HepG2 (cell line): ENCODE measurements at regions not wholly inside any gene's neighbourhood (a gene's known extent, or its start where the extent isn't known, plus 50 kb on each side); places are given as distances from the start of the nearest gene placed in this dataset.

ENCODE experiments used
- ATAC-seq: fragments of 200-7000 bp; cut with Tn5 transposase; 3 replicates; pipeline ENCODE4 v1.9.1; 2020; ENCODE audit warnings: mild to moderate bottlenecking, moderate library complexity
- BruUV-seq: library from RNA; stranded (reverse); fragments of 400-500 nt; replicated peaks from 2 replicates; lab custom pipeline; 2021; lab: Mats Ljungman, UMichigan
- CTCF ChIA-PET: fragments of 300-600 bp; formaldehyde crosslinking; extraction: SDS; loops from one replicate; lab custom pipeline; 2021; ENCODE audit warnings: low total read pairs, inconsistent platforms, low intra/inter-chr PET ratio; lab: Yijun Ruan, JAX
- POLR2A ChIA-PET: fragments of 350-600 bp; sonication (Branson Sonifier 250); formaldehyde crosslinking; loops from one replicate; lab custom pipeline; 2020; ENCODE audit warnings: antibody characterized with exemption, inconsistent platforms; lab: Yijun Ruan, JAX
- DNase-seq: peaks from one replicate; pipeline ENCODE4 v3.0.0-alpha.2; 2015; ENCODE audit warnings: low spot score
- FAIRE-seq: peaks from 3 replicates; lab custom pipeline; 2011; peaks lifted over from hg19 to GRCh38; lab: Jason Lieb, UNC
- H2AFZ ChIP-seq: one replicate; pipeline ENCODE4 v1.6.1; 2011; ENCODE audit warnings: low read length, inconsistent platforms
- H3K27ac ChIP-seq: fragments of 300-600 bp; 3 replicates; pipeline ENCODE4 v1.8.0; 2011; ENCODE audit warnings: mixed run types, mild to moderate bottlenecking, mixed read lengths, low read length, inconsistent platforms; ENCODE audit not compliant: insufficient read depth; ENCODE audit errors: extremely low read length
- H3K27me3 ChIP-seq, 2 experiments: fragments of 200-600 bp in 1 of 2; 2 replicates in 1 of 2; 3 replicates in 1 of 2; pipeline versions ENCODE4 v1.6.0 to v1.8.0; 2011; ENCODE audit warnings: low read length in 2 of 2, mild to moderate bottlenecking in 2 of 2, moderate library complexity in 2 of 2, inconsistent platforms in 1 of 2; ENCODE audit not compliant: insufficient read depth in 2 of 2, control insufficient read depth in 1 of 2
- H3K36me3 ChIP-seq, 2 experiments: fragments of 200-600 bp in 1 of 2; replicated peaks in 1 of 2; 2 replicates in 1 of 2; 3 replicates in 1 of 2; pipeline versions ENCODE4 v1.5.1 to v1.8.0; 2011; ENCODE audit warnings: low read length in 2 of 2, inconsistent platforms in 1 of 2; ENCODE audit not compliant: insufficient read depth in 2 of 2, control insufficient read depth in 1 of 2
- H3K4me1 ChIP-seq: 2 replicates; pipeline ENCODE4 v1.5.1; 2012; ENCODE audit warnings: low read length, inconsistent platforms; ENCODE audit not compliant: insufficient read depth
- H3K4me2 ChIP-seq: 2 replicates; pipeline ENCODE4 v1.6.0; 2011; ENCODE audit warnings: low read depth, low read length, inconsistent platforms
- H3K4me3 ChIP-seq, 3 experiments: fragments of 200-600 bp in 1 of 3; sonication (generic), shearing (Covaris generic) in 1 of 3; replicated peaks in 1 of 3; 2 replicates each; pipeline ENCODE4 v1.5.1; 2011 to 2016; ENCODE audit warnings: low read length in 3 of 3, inconsistent platforms in 2 of 3, low read depth in 2 of 3, mild to moderate bottlenecking in 2 of 3, control low read depth in 1 of 3, mixed read lengths in 1 of 3; ENCODE audit not compliant: insufficient read depth in 1 of 3
- H3K79me2 ChIP-seq: one replicate; pipeline ENCODE4 v1.6.1; 2011; ENCODE audit warnings: low read length, inconsistent platforms; ENCODE audit not compliant: insufficient read depth
- H3K9ac ChIP-seq: 2 replicates; pipeline ENCODE4 v1.6.0; 2011; ENCODE audit warnings: mild to moderate bottlenecking, low read depth, low read length, inconsistent platforms; ENCODE audit not compliant: insufficient read depth
- H3K9me3 ChIP-seq: 2 replicates; pipeline ENCODE4 v1.5.1; 2012; ENCODE audit warnings: mild to moderate bottlenecking, low read length
- H4K20me1 ChIP-seq: 2 replicates; pipeline ENCODE4 v1.6.0; 2011; ENCODE audit warnings: inconsistent platforms, mild to moderate bottlenecking, low read length, moderate library complexity; ENCODE audit not compliant: insufficient read depth
- HBP1 ChIP-seq: IDR thresholded peaks from 2 replicates; pipeline ENCODE4 v1.6.1; 2016; ENCODE audit warnings: low read depth, control low read depth
- KDM4B ChIP-seq: sonication (generic); formaldehyde crosslinking; IDR thresholded peaks from 2 replicates; pipeline ENCODE4 v1.4.0; 2020; ENCODE audit warnings: missing genetic modification reagents
- MIER3 ChIP-seq: IDR thresholded peaks from 2 replicates; pipeline ENCODE4 v1.6.1; 2016; ENCODE audit warnings: missing compliant biosample characterization, borderline replicate concordance
- MZF1 ChIP-seq: sonication (generic); formaldehyde crosslinking; IDR thresholded peaks from 2 replicates; pipeline ENCODE4 v1.8.1; 2023; ENCODE audit warnings: mild to moderate bottlenecking, missing genetic modification reagents, borderline replicate concordance
- PITX1 ChIP-seq: sonication (generic); formaldehyde crosslinking; IDR thresholded peaks from 2 replicates; pipeline ENCODE4 v1.5.1; 2020; ENCODE audit warnings: mild to moderate bottlenecking, missing genetic modification reagents
- RAD21 ChIP-seq: fragments of 450-650 bp; formaldehyde crosslinking; IDR thresholded peaks from 2 replicates; pipeline ENCODE4 v1.5.0; 2020; ENCODE audit warnings: mild to moderate bottlenecking
- RFX1 ChIP-seq: fragments of 450-650 bp; IDR thresholded peaks from 2 replicates; pipeline ENCODE4 v1.6.1; 2017
- SRSF9 ChIP-seq: fragments of 200-400 bp; formaldehyde crosslinking; IDR thresholded peaks from 2 replicates; pipeline ENCODE4 v1.6.1; 2018; ENCODE audit warnings: borderline replicate concordance, mild to moderate bottlenecking, low read depth, low read length; ENCODE audit not compliant: insufficient read depth, poor library complexity, severe bottlenecking
- SYNCRIP ChIP-seq: fragments of 200-400 bp; formaldehyde crosslinking; IDR thresholded peaks from 2 replicates; pipeline ENCODE4 v1.6.1; 2018; ENCODE audit warnings: mild to moderate bottlenecking, low read depth, low read length; ENCODE audit not compliant: insufficient read depth
- ZNF101 ChIP-seq: sonication (generic); formaldehyde crosslinking; IDR thresholded peaks from 2 replicates; pipeline ENCODE4 v1.4.0; 2020; ENCODE audit warnings: mild to moderate bottlenecking, low read depth, missing genetic modification reagents, borderline replicate concordance
- ZNF276 ChIP-seq: sonication (generic); formaldehyde crosslinking; IDR thresholded peaks from 2 replicates; pipeline ENCODE4 v1.4.0; 2020; ENCODE audit warnings: mild to moderate bottlenecking, low read depth, missing genetic modification reagents
- WGBS: methylation state at CpG from one replicate; pipeline ENCODE4 v1.1.6; 2017; ENCODE audit warnings: low lambda C conversion rate; 5-methylcytosine and 5-hydroxymethylcytosine counted together
- in situ Hi-C: cut with HindIII; loops from 2 replicates; pipeline ENCODE4 v1.10.0; 2017; ENCODE audit warnings: low pct_unique_long_range_greater_than_20kb; ENCODE audit not compliant: extremely low pct_ligation_motif_present
- intact Hi-C: fragments of 100-400 bp; cut with micrococcal nuclease; formaldehyde crosslinking; loops from one replicate; pipeline ENCODE4 v1.10.0; 2022; ENCODE audit not compliant: unreplicated experiment

- TF ChIP-seq SYNCRIP (no peak), PITX1 (no peak), ZNF276 (CRISPR knock-in tag) (no peak), SRSF9 (no peak), ZNF101 (CRISPR knock-in tag) (no peak), HBP1 (CRISPR knock-in tag) (no peak), MZF1 (no peak)
Measured at GRCh38 chr5:6110441-6111005, 267.8 kb downstream of the MED10 start (continued).

GRCh38 chr5:6108981-6109825, 269.1 kb downstream of the MED10 start:
- no TSS peak for BruUV-seq
- DNase-seq: no peak
- TF ChIP-seq RAD21 (no peak), MIER3 (CRISPR knock-in tag) (no peak), RFX1 (no peak), KDM4B (CRISPR knock-in tag) (no peak)
- TF ChIP-seq, all 625 proteins: peak for 0
- POLR2A ChIA-PET: no interaction called here
- FAIRE-seq (no peak), ATAC-seq (no peak)
- Histone ChIP-seq H3K9me3 (no peaks in the 10 kb centered on the region), H4K20me1 (no peaks in the 10 kb centered on the region), H3K4me1 (no peaks in the 10 kb centered on the region), H3K4me3 (no peak overlapping the region), H3K36me3 (no peaks in the 10 kb centered on the region), H3K79me2 (no peaks in the 10 kb centered on the region), H3K9ac (no peak overlapping the region), H3K4me2 (no peak overlapping the region), H2AFZ (no peak overlapping the region), H3K27ac (no peak overlapping the region), H3K27me3 (peaks cover 0 to 10% of the 10 kb centered on the region in 2 experiments; a peak in 1 of 5 replicates)
- WGBS: 9% methylated on average over 5 of the region's 11 CpGs
- in situ Hi-C loops (no loop called here), intact Hi-C loops (no loop called here)
- CTCF ChIA-PET: no interaction called here
